ENCODE measurements at regions not wholly inside any gene's neighbourhood (a gene's known extent, or its start where the extent isn't known, plus 50 kb on each side); places are given as distances from the start of the nearest gene placed in this dataset.
A peak's percentile ranks its signal among the peaks of the same experiment; 100 is the strongest.
"Not testable (repeated sequence)": the region's sequence is repeated elsewhere in the genome, so short reads cannot be mapped to it uniquely, and the experiment has no call there.

DNA sequence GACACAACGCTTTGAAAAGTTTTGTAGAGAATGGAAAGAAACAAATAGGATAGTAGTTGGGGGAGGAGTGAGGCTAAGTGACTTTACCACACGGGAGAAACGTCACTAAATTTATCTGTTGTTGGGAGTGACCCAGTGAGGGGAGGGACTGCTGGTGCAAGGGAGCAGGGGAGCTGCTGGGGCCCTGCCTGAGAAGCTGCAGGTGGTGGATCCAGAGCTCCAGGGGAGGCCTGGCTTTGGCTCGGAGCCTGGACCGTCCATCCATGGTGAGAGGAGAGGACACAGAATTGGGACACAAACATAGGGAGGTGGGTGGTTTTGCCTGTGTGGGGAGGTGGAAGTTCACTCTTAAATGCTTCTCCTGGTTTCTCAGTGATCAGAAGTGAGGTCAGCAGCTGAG, 107.6 kb downstream of the GOSR1 start:
- no peak for DNase-seq (ENCODE audit: low read depth)

DNA sequence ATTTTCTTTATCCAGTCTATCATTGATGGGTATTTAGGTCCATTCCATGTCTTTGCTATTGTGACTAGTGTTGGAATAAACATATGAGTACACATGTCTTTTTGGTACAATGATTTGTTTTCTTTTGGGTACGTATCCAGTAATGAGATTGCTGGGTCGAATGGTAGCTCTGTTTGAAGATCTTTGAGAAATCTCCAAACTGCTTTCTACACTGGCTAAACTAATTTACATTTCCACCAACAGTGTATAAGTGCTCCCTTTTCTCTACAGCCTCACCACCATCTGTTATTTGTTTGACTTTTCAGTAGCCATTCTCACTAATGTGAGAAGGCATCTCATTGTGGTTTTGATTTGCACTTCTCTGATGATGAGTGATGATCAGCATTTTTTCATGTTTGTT, 103.7 kb downstream of the GOSR1 start:
- peak; percentile 58 for DNase-seq (ENCODE audit: low read depth)

DNA sequence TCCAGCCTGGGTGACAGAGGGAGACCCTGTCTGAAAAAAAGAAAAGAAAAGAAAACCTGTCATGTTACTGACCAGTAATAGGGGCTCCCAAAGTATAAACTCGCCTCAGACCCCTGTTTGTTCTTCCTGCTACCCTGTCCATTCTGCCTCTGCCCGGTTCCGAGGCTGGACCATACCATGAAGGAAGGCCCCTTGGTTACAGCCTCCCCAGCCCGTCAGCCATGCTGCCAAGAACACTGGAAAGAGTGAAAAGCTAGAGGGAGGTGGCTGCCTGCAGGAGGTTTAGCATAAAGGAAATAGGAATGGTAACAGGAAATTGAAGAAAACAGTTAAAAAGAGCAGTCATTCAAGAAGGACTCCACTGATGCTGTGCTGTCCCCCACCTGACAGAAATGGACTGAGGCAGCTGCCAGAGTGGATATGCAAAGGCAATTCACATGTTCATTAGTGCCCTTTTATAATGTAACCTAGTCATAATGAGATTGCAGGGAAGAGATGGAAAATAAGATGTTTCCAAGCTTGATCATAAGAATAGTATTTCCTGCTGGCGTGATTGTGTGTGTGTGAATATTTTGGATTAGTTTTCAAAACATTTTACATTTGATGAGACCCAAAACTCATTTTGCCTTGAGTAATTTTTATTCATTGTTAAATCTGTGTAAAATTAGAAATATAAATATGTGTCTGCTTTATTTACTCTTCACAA, 102.6 kb downstream of the GOSR1 start:
- DNase-seq (ENCODE audit: low read depth): peak; percentile 72

DNA sequence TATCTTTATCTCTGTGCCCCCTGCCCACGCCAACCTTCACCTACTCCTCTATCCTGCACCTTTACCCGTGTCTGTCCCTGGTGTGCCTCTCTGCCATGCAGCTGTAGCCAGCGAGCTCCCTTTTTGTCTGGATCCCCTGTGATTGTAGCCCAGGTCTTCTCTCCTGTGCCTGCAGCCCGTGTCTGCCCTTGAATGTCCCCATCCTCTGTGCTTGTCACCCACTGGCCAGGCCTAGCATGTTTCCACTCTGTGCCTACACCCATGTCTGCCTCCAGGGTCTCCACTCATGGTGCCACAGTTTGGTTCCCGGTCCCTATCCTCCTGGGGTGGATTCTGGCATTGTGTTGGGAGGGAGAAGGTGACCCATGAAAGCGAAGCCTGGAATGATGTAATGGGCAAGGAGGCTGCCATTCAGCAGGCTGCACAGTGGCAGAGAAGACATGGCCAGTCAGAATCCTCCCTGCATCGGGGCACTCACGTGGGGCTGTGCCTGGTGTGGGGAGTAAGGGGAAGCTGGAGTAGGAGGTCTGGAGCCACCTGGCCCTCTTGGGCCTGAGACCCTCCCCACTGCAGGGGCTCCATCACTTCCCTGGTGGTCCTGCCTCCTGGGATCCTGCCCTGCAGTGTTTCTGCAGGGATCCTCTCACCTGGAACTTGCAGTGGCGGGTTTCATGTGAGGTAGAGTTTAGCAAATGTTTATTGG, 101.0 kb downstream of the GOSR1 start:
- not testable (repeated sequence) for DNase-seq (ENCODE audit: low read depth)

Data from EH (cell line).